GM18951 (cell line): ENCODE measurements at regions not wholly inside any gene's neighbourhood (a gene's known extent, or its start where the extent isn't known, plus 50 kb on each side); places are given as distances from the start of the nearest gene placed in this dataset.

Experiments used
- POLR2A ChIP-seq: IDR thresholded peaks from 4 replicates; pipeline ENCODE4 v1.6.1; 2011; ENCODE audit warnings: mild to moderate bottlenecking; ENCODE audit not compliant: insufficient read length, insufficient read depth; ENCODE audit errors: extremely low read depth
- in situ Hi-C: fragments of 300-500 bp; cut with MboI; formaldehyde crosslinking; loops from one replicate; pipeline ENCODE4 v1.12.0; 2022; ENCODE audit warnings: low sequenced_read_pairs, mixed read lengths, inconsistent platforms; ENCODE audit not compliant: unreplicated experiment

DNA sequence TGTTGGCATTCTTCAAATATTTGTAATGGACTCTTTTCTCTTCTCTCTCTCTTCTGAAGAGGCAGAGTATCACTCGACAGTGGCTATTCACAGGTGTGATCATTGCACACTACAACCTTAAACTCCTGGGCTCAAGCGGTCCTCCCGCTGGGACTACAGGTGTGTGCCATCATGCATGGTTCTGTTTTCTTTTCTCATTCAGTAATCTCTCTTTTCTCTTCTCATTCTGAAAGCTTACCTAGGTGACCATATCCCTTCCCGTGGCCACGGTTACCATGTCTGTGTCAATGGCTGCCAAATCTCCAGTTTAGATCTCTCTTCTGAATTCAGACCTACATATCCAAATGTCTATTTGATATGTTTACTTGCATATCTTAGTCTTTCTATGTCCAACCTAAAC is 96.3 kb downstream of the SOX2 start:
- no peak for TF ChIP-seq POLR2A
- in situ Hi-C loops = no loop called here

DNA sequence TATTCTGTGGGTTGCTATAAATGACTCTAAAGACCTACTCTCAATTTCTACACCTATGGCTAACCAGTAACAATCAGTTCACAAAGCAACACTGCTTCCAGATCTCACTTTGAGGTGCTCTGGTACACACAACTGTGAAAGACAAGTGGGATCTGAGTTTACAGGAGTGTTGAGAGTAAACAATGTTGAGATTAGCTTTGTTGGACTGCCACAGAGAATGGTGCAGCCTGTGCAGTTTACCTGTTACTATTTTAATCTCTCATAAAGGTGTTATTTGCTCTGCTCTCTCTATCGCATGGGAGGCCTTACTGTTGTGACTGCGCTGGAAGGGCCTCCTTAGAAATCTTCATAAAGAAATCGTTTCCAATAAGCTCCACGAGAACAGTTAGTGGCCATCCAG is 112.0 kb downstream of the SOX2 start:
- TF ChIP-seq POLR2A = no peak
- in situ Hi-C loops = no loop called here

- TF ChIP-seq POLR2A = no peak
- in situ Hi-C loops = no loop called here
Observed at GRCh38 chr3:181824961-181825360, 113.2 kb downstream of the SOX2 start.

DNA sequence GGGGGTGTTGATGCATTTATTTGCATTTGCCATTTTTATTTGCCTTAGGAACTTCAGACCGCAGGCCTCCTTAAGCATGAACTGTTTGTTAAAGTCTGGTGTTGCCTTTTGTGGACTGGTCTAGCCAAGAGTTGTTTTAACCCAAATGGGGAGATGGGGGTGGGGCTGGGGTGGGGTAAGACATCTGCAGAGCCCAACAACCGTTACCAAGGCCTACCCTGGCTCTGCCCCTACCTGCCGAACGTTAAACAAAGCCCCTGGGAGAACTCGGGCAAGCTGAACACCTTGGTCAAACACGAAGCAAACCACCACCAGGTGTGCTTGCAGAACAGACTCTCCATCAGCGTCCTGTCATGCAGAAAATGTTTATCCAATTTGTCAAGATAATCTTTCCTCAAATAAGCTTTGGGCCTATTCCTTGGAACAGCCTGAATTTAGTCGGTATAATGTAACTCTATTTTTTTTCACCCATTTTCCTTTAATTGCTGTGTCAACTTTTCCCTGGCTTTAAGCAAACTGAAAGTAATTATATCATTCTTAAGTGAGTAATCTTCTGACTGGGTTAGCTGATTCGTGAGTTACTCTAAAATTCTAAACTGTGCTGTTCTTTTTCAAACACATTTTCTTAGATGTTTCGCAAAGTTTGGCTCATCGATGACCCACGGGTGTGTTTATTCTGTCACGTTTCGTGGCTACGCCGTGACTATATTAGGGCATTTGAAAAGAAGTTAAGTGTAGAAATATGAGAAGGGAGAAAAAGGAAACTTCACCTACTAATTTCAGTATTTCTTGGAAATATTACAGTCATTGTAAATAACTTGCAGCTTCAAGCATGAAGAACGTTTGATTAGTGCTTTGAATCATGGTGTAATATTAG is 127.6 kb downstream of the SOX2 start:
- in situ Hi-C loops = no loop called here
- no peak for TF ChIP-seq POLR2A

GRCh38 chr3:181839916-181840297 is 128.2 kb downstream of the SOX2 start:
- TF ChIP-seq POLR2A = no peak
- in situ Hi-C loops = no loop called here

DNA sequence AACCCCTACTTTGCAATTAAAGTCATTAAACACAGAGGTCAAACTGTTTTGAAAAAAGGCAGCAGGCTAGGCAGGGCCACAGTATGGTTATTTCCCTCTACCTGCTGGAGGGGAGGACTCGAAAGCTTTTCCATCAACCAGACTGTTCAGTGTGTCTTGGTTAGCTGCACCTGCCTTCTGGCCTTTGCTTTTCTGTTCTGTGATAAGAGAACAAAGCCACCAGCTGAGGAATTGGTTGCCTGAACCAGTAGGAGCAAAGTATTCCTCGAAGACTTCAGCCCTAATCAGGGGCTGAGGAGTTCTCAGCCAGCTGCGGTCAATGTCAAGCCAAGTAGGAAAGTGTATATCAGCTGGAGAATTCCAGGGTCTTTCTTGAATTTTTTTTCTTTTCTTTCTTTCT is 132.5 kb downstream of the SOX2 start:
- in situ Hi-C loops = no loop called here
- no peak for TF ChIP-seq POLR2A

GRCh38 chr3:181847276-181847675 is 135.6 kb downstream of the SOX2 start:
- in situ Hi-C loops = no loop called here
- no peak for TF ChIP-seq POLR2A

DNA sequence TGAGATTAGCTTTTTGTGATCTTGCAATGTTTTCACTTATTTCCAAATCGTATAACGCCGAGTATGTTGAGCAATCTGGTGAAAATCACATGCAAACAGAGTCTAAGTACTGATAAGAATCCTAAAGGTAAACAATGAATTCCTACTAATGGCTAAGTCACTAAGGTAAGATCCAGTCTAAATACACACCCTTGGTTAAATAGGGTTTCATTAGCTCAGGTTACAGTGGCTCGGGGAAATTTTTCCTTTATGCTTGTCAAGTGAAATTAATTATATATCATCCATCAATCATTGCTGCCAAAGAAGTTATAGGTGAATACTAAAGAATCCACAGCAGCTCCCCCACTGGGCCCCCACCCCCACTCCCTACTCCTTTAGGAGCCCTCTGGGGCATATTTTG is 139.3 kb downstream of the SOX2 start:
- TF ChIP-seq POLR2A = no peak
- in situ Hi-C loops = no loop called here

DNA sequence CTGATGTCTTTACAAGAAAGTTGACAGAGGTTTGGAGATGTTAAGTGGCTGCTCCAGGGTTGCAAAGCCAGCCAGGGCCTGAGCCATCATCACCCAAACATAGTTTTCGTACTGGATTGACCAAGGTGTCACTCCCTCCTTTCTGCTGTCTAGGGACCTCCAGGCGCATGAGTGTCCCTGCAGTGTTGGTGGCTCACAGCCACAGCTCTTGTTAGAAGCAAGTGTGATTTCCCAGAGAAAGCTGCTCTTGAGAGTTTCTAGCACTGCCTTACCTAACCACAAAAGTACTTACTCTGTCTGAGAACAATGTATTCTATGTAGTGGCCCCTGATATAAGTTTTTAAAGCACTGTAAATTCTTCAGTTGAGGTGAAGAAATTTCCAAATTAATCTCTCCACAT is 144.1 kb downstream of the SOX2 start:
- TF ChIP-seq POLR2A = no peak
- in situ Hi-C loops = no loop called here

DNA sequence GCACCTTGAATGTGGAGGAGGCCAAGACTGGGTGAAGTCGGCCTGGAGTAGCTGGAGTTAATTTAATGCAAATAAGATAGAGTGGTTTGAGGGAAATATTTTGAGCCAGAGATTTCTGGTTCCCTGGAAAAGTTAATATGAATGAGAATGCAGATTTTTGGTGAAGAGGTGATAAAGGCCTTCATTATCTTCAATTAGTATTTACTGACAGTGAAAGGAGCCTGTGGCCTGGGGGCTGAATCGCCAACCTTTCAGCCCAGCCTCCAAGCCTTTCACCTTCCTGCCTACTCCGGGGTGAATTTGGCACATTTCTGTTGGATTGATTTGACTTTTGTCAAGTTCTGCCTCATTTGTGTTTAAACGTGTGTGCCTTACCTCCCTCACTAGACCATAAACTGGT is 147.8 kb downstream of the SOX2 start:
- in situ Hi-C loops = no loop called here
- no peak for TF ChIP-seq POLR2A

DNA sequence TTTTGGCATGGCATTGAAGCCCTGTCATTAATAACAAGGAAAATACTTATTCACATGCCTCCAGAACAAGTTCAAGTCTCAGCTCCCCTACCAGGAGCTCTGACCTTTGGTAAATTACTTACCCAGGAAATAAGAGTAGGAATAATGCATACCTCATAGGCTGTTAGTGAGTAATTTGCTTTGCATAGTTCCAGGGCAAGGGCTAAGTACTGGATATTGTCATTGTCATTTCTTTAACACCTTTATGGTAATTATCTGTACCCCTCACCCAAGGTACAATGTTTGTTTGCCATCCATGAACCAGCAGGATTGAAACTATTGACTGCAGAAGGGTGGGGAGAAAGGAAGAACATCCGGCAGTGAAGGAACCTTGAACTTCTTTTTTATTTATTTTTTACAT is 148.5 kb downstream of the SOX2 start:
- no peak for TF ChIP-seq POLR2A
- in situ Hi-C loops = no loop called here

GRCh38 chr3:181862502-181862901 is 150.8 kb downstream of the SOX2 start:
- TF ChIP-seq POLR2A = no peak
- in situ Hi-C loops = no loop called here

DNA sequence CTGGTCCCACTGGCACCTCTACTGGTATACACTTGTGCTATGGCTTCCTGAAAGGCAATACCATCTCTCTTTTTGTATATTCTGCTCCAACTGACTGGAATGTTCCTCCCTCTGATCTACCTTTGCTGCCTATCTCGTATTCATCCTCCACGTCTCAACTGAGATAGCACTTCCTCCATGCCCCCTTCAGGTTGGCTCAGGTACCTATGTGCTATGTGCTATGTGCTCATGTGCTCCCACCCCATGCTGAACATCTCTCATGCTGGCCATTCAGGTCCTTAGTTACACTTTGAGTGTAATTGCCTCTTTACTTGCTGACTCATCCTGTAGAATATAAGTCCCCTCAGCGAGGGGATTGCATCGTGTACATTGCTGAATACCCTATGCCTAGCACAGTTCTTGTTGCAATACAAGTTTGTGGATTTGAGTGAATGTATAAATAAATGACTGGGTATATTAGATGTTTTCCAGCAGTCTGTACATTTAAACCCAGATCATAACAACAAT is 156.9 kb downstream of the SOX2 start:
- in situ Hi-C loops = no loop called here
- no peak for TF ChIP-seq POLR2A

DNA sequence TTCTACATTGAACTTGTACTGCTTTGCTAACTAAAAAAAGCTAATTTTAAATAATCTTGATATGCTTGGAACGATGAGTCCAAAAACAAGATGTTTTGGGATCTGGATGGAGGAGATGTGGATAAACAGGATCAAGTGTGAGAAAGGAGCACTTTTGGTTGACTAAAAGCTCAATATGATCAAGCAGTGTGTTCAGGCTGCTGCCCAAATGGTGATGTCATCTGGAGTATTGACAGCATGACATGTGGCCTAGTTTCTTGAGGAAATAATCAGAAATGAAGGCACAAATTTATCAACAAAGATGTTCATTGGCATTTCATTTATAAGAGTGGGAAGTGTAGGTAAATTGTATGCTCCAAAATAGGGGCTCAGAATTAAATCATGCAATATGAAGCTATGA is 161.2 kb downstream of the SOX2 start:
- in situ Hi-C loops = no loop called here
- no peak for TF ChIP-seq POLR2A
